SJSA1 (cell line): ENCODE measurements at regions not wholly inside any gene's neighbourhood (a gene's known extent, or its start where the extent isn't known, plus 50 kb on each side); places are given as distances from the start of the nearest gene placed in this dataset.

Experiments
- DNase-seq, 2 experiments: peaks; one replicate each; pipeline ENCODE4 v3.0.0-alpha.2; 2015 to 2020; ENCODE audit warnings: low spot score in 2 of 2, low read depth in 1 of 2
- H3K27ac ChIP-seq: fragments of 250-450 bp; sonication (Bioruptor Pico); 2 replicates; pipeline ENCODE4 v1.5.1; 2020; ENCODE audit warnings: mild to moderate bottlenecking, moderate library complexity
- H3K27me3 ChIP-seq: fragments of 250-450 bp; sonication (Bioruptor Pico); replicated peaks from 2 replicates; pipeline ENCODE4 v1.5.1; 2020; ENCODE audit warnings: mild to moderate bottlenecking, moderate library complexity
- H3K36me3 ChIP-seq: fragments of 250-450 bp; sonication (Bioruptor Pico); 2 replicates; pipeline ENCODE4 v1.5.1; 2020; ENCODE audit warnings: mild to moderate bottlenecking
- H3K4me1 ChIP-seq: fragments of 250-450 bp; sonication (Bioruptor Pico); replicated peaks from 2 replicates; pipeline ENCODE4 v1.6.1; 2021; ENCODE audit warnings: mild to moderate bottlenecking
- H3K4me3 ChIP-seq: fragments of 250-450 bp; sonication (Bioruptor Pico); 2 replicates; pipeline ENCODE4 v1.5.1; 2020; ENCODE audit warnings: mild to moderate bottlenecking
- H3K9me3 ChIP-seq: fragments of 250-450 bp; sonication (Bioruptor Pico); replicated peaks from 2 replicates; pipeline ENCODE4 v1.5.1; 2020; ENCODE audit warnings: mild to moderate bottlenecking

GRCh38 chr1:88124614-88125013 is 559.5 kb upstream of the PKN2 start:
- H3K4me1 ChIP-seq: no peaks in the 10 kb centered on the region
- H3K4me3 ChIP-seq: no peak overlapping the region
- no peaks in the 10 kb centered on the region for H3K36me3 ChIP-seq
- no peak overlapping the region for H3K27ac ChIP-seq
- H3K9me3 ChIP-seq: no peaks in the 10 kb centered on the region
- no peak for DNase-seq
- no peaks in the 10 kb centered on the region for H3K27me3 ChIP-seq

- no peaks in the 10 kb centered on the region for H3K9me3 ChIP-seq
- no peak for DNase-seq
- no peaks in the 10 kb centered on the region for H3K4me1 ChIP-seq
- no peaks in the 10 kb centered on the region for H3K36me3 ChIP-seq
- H3K27ac ChIP-seq: no peak overlapping the region
- no peak overlapping the region for H3K4me3 ChIP-seq
- H3K27me3 ChIP-seq: no peaks in the 10 kb centered on the region
Observed at GRCh38 chr1:88126467-88126866, 557.6 kb upstream of the PKN2 start.

- H3K9me3 ChIP-seq: no peaks in the 10 kb centered on the region
- no peak overlapping the region for H3K4me3 ChIP-seq
- DNase-seq: no peak
- no peaks in the 10 kb centered on the region for H3K36me3 ChIP-seq
- no peak overlapping the region for H3K27ac ChIP-seq
- H3K4me1 ChIP-seq: no peaks in the 10 kb centered on the region
- H3K27me3 ChIP-seq: no peaks in the 10 kb centered on the region
Observed at GRCh38 chr1:88133991-88134390, 550.1 kb upstream of the PKN2 start.

- Histone ChIP-seq H3K36me3 (no peaks in the 10 kb centered on the region), H3K27ac (no peak overlapping the region), H3K9me3 (no peaks in the 10 kb centered on the region), H3K4me3 (no peak overlapping the region), H3K4me1 (no peaks in the 10 kb centered on the region), H3K27me3 (peaks cover 2% of the 10 kb centered on the region; the same call in 1 of the 2 replicates)
- no peak for DNase-seq
Observed at GRCh38 chr1:88134983-88135921, 548.8 kb upstream of the PKN2 start.

- no peaks in the 10 kb centered on the region for H3K9me3 ChIP-seq
- H3K4me3 ChIP-seq: no peak overlapping the region
- H3K36me3 ChIP-seq: no peaks in the 10 kb centered on the region
- H3K27me3 ChIP-seq: peaks cover 2% of the 10 kb centered on the region; the same call in 1 of the 2 replicates
- no peak overlapping the region for H3K27ac ChIP-seq
- no peak for DNase-seq
- no peaks in the 10 kb centered on the region for H3K4me1 ChIP-seq
Observed at GRCh38 chr1:88139633-88140032, 544.4 kb upstream of the PKN2 start.

GRCh38 chr1:88140325-88140724 is 543.7 kb upstream of the PKN2 start:
- Histone ChIP-seq H3K4me1 (no peaks in the 10 kb centered on the region), H3K27me3 (peaks cover 2% of the 10 kb centered on the region; the same call in 1 of the 2 replicates), H3K36me3 (no peaks in the 10 kb centered on the region), H3K9me3 (no peaks in the 10 kb centered on the region), H3K27ac (no peak overlapping the region), H3K4me3 (no peak overlapping the region)
- DNase-seq: no peak

GRCh38 chr1:88141499-88142074 is 542.5 kb upstream of the PKN2 start:
- Histone ChIP-seq H3K9me3 (no peaks in the 10 kb centered on the region), H3K27ac (no peak overlapping the region), H3K4me3 (no peak overlapping the region), H3K27me3 (peaks cover 2% of the 10 kb centered on the region; the same call in 1 of the 2 replicates), H3K4me1 (no peaks in the 10 kb centered on the region), H3K36me3 (no peaks in the 10 kb centered on the region)
- no peak for DNase-seq

- Histone ChIP-seq H3K4me1 (no peaks in the 10 kb centered on the region), H3K27me3 (no peaks in the 10 kb centered on the region), H3K4me3 (no peak overlapping the region), H3K36me3 (no peaks in the 10 kb centered on the region), H3K27ac (no peak overlapping the region), H3K9me3 (no peaks in the 10 kb centered on the region)
- DNase-seq: no peak
Observed at GRCh38 chr1:88145752-88146151, 538.3 kb upstream of the PKN2 start.

GRCh38 chr1:88149686-88150085 is 534.4 kb upstream of the PKN2 start:
- Histone ChIP-seq H3K36me3 (no peaks in the 10 kb centered on the region), H3K27ac (no peak overlapping the region), H3K27me3 (no peaks in the 10 kb centered on the region), H3K9me3 (no peaks in the 10 kb centered on the region), H3K4me1 (no peaks in the 10 kb centered on the region), H3K4me3 (no peak overlapping the region)
- DNase-seq: no peak

- DNase-seq: no peak
- Histone ChIP-seq H3K4me3 (no peak overlapping the region), H3K27me3 (no peaks in the 10 kb centered on the region), H3K4me1 (no peaks in the 10 kb centered on the region), H3K27ac (no peak overlapping the region), H3K9me3 (no peaks in the 10 kb centered on the region), H3K36me3 (no peaks in the 10 kb centered on the region)
Observed at GRCh38 chr1:88150330-88150729, 533.7 kb upstream of the PKN2 start.

GRCh38 chr1:88163187-88163586 is 520.9 kb upstream of the PKN2 start:
- H3K4me1 ChIP-seq: no peaks in the 10 kb centered on the region
- H3K9me3 ChIP-seq: 0 out of 2 replicates have a peak, but pooled peaks cover 2% of the 10 kb centered on the region
- no peak for DNase-seq
- no peak overlapping the region for H3K27ac ChIP-seq
- no peaks in the 10 kb centered on the region for H3K27me3 ChIP-seq
- no peak overlapping the region for H3K4me3 ChIP-seq
- no peaks in the 10 kb centered on the region for H3K36me3 ChIP-seq

- Histone ChIP-seq H3K9me3 (no peaks in the 10 kb centered on the region), H3K27ac (no peak overlapping the region), H3K27me3 (no peaks in the 10 kb centered on the region), H3K36me3 (no peaks in the 10 kb centered on the region), H3K4me3 (no peak overlapping the region), H3K4me1 (no peaks in the 10 kb centered on the region)
- DNase-seq: no peak
Observed at GRCh38 chr1:88168126-88168525, 515.9 kb upstream of the PKN2 start.

- Histone ChIP-seq H3K4me3 (no peak overlapping the region), H3K36me3 (no peaks in the 10 kb centered on the region), H3K27me3 (no peaks in the 10 kb centered on the region), H3K27ac (no peak overlapping the region), H3K4me1 (no peaks in the 10 kb centered on the region), H3K9me3 (no peaks in the 10 kb centered on the region)
- DNase-seq: no peak
Observed at GRCh38 chr1:88169139-88169538, 514.9 kb upstream of the PKN2 start.

- no peak for DNase-seq
- Histone ChIP-seq H3K4me3 (no peak overlapping the region), H3K36me3 (no peaks in the 10 kb centered on the region), H3K27ac (no peak overlapping the region), H3K4me1 (no peaks in the 10 kb centered on the region), H3K27me3 (no peaks in the 10 kb centered on the region), H3K9me3 (no peaks in the 10 kb centered on the region)
Observed at GRCh38 chr1:88169939-88170338, 514.1 kb upstream of the PKN2 start.
